IMR-90 (cell line): ENCODE measurements at regions not wholly inside any gene's neighbourhood (a gene's known extent, or its start where the extent isn't known, plus 50 kb on each side); places are given as distances from the start of the nearest gene placed in this dataset.

Experiments
- ATAC-seq: fragments of 200-7000 bp; cut with Tn5 transposase; 2 replicates; pipeline ENCODE4 v1.9.1; 2020; ENCODE audit warnings: low read depth, mild to moderate bottlenecking, moderate library complexity
- BruUV-seq: library from RNA; stranded (reverse); fragments of 400-500 nt; replicated peaks from 2 replicates; lab custom pipeline; 2021; lab: Mats Ljungman, UMichigan
- CTCF ChIA-PET: fragments of 300-600 bp; formaldehyde crosslinking; extraction: SDS; loops from one replicate; lab custom pipeline; 2021; ENCODE audit warnings: antibody characterized with exemption; lab: Yijun Ruan, JAX
- POLR2A ChIA-PET: fragments of 300-600 bp; sonication (Branson Sonifier 250); formaldehyde crosslinking; loops from one replicate; lab custom pipeline; 2022; ENCODE audit warnings: antibody characterized with exemption; ENCODE audit not compliant: unreplicated experiment; lab: Charles Lee
- DNase-seq: peaks from one replicate; pipeline ENCODE4 v3.0.0; 2013
- H2AFZ ChIP-seq: replicated peaks from 2 replicates; pipeline ENCODE3; 2013; ENCODE audit warnings: low read length, mild to moderate bottlenecking; ENCODE audit not compliant: poor library complexity
- H2AK5ac ChIP-seq: 2 replicates; pipeline ENCODE4 v1.6.1; 2013; ENCODE audit warnings: low read depth, low read length, inconsistent platforms
- H2AK9ac ChIP-seq: replicated peaks from 2 replicates; pipeline ENCODE3; 2013; ENCODE audit warnings: mild to moderate bottlenecking, low read depth, low read length, moderate library complexity; ENCODE audit not compliant: poor library complexity
- H2BK120ac ChIP-seq: 2 replicates; pipeline ENCODE4 v1.6.1; 2013; ENCODE audit warnings: low read depth, low read length, inconsistent platforms
- H2BK15ac ChIP-seq: 3 replicates; pipeline ENCODE4 v1.6.1; 2013; ENCODE audit warnings: low read depth, low read length, inconsistent platforms
- H2BK20ac ChIP-seq: 2 replicates; pipeline ENCODE4 v1.6.1; 2013; ENCODE audit warnings: low read depth, mild to moderate bottlenecking, inconsistent platforms, low read length, moderate library complexity
- H2BK5ac ChIP-seq: 2 replicates; pipeline ENCODE4 v1.6.1; 2013; ENCODE audit warnings: mild to moderate bottlenecking, low read depth, low read length, inconsistent platforms; ENCODE audit not compliant: poor library complexity, severe bottlenecking
- H3K14ac ChIP-seq: replicated peaks from 2 replicates; pipeline ENCODE4 v1.6.1; 2013; ENCODE audit warnings: low read depth, low read length, inconsistent platforms
- H3K18ac ChIP-seq: 2 replicates; pipeline ENCODE4 v1.6.1; 2013; ENCODE audit warnings: low read depth, low read length, control low read depth
- H3K23ac ChIP-seq: 2 replicates; pipeline ENCODE4 v1.6.1; 2013; ENCODE audit warnings: low read depth, low read length, inconsistent platforms
- H3K27ac ChIP-seq: 2 replicates; pipeline ENCODE4 v1.5.1; 2013; ENCODE audit warnings: mild to moderate bottlenecking, control low read depth, low read length; ENCODE audit not compliant: insufficient read depth
- H3K27me3 ChIP-seq: 2 replicates; pipeline ENCODE4 v1.6.1; 2013; ENCODE audit warnings: low read length; ENCODE audit not compliant: control insufficient read depth, insufficient read depth
- H3K36me3 ChIP-seq: 2 replicates; pipeline ENCODE4 v1.6.1; 2013; ENCODE audit warnings: low read length, mixed read lengths; ENCODE audit not compliant: control insufficient read depth, insufficient read depth
- H3K4ac ChIP-seq: 2 replicates; pipeline ENCODE4 v1.6.1; 2013; ENCODE audit warnings: low read depth, low read length, inconsistent platforms
- H3K4me1 ChIP-seq: 2 replicates; pipeline ENCODE4 v1.6.1; 2013; ENCODE audit warnings: low read length, mixed read lengths; ENCODE audit not compliant: control insufficient read depth, insufficient read depth
- H3K4me2 ChIP-seq: 2 replicates; pipeline ENCODE4 v1.6.1; 2013; ENCODE audit warnings: low read depth, mild to moderate bottlenecking, control low read depth, low read length, moderate library complexity
- H3K4me3 ChIP-seq: 2 replicates; pipeline ENCODE4 v1.5.1; 2013; ENCODE audit warnings: low read depth, mild to moderate bottlenecking, control low read depth, low read length, moderate library complexity; ENCODE audit not compliant: insufficient read depth
- H3K56ac ChIP-seq: 2 replicates; pipeline ENCODE4 v1.6.1; 2013; ENCODE audit warnings: low read length, inconsistent platforms; ENCODE audit not compliant: insufficient read depth; ENCODE audit errors: extremely low read depth
- H3K79me1 ChIP-seq, 2 experiments: 2 replicates each; pipeline ENCODE4 v1.6.1; 2013; ENCODE audit warnings: low read length in 2 of 2, inconsistent platforms in 1 of 2, low read depth in 1 of 2
- H3K9ac ChIP-seq: 2 replicates; pipeline ENCODE4 v1.6.1; 2013; ENCODE audit warnings: low read depth, low read length, control low read depth
- H3K9me1 ChIP-seq: 2 replicates; pipeline ENCODE4 v1.6.1; 2013; ENCODE audit warnings: low read length, inconsistent platforms; ENCODE audit not compliant: insufficient read depth
- H3K9me3 ChIP-seq: 2 replicates; pipeline ENCODE4 v1.6.1; 2013; ENCODE audit warnings: low read length; ENCODE audit not compliant: control insufficient read depth, insufficient read depth
- H4K20me1 ChIP-seq: 2 replicates; pipeline ENCODE4 v1.6.1; 2013; ENCODE audit warnings: low read length, inconsistent platforms; ENCODE audit not compliant: insufficient read depth
- H4K5ac ChIP-seq: 2 replicates; pipeline ENCODE4 v1.6.1; 2013; ENCODE audit warnings: mild to moderate bottlenecking, low read depth, low read length, control low read depth
- H4K8ac ChIP-seq, 2 experiments: 2 replicates each; pipeline ENCODE4 v1.6.1; 2013; ENCODE audit warnings: low read depth in 2 of 2, low read length in 2 of 2, control low read depth in 1 of 2, inconsistent platforms in 1 of 2
- H4K91ac ChIP-seq: 2 replicates; pipeline ENCODE4 v1.6.1; 2013; ENCODE audit warnings: low read depth, low read length, inconsistent platforms; ENCODE audit not compliant: insufficient read depth
- BHLHE40 ChIP-seq: fragments of 150-350 bp; IDR thresholded peaks from 2 replicates; pipeline ENCODE4 v1.6.1; 2016; ENCODE audit warnings: mild to moderate bottlenecking, low read depth, low read length
- CEBPB ChIP-seq: IDR thresholded peaks from 2 replicates; pipeline ENCODE4 v1.6.1; 2012; ENCODE audit warnings: low read depth, low read length, improper control_type of control experiment
- CHD1 ChIP-seq: IDR thresholded peaks from 2 replicates; pipeline ENCODE4 v1.6.1; 2012; ENCODE audit warnings: low read depth, low read length, improper control_type of control experiment
- CTCF ChIP-seq: conservative IDR thresholded peaks from 2 replicates; pipeline ENCODE4 v1.5.1; 2012; ENCODE audit warnings: mild to moderate bottlenecking, low read depth, low read length, improper control_type of control experiment
- ELK1 ChIP-seq: fragments of 150-350 bp; IDR thresholded peaks from 2 replicates; pipeline ENCODE4 v1.6.1; 2016; ENCODE audit warnings: low read depth, mild to moderate bottlenecking, low read length, moderate library complexity, borderline replicate concordance
- FOS ChIP-seq: fragments of 150-350 bp; IDR thresholded peaks from 2 replicates; pipeline ENCODE4 v1.6.1; 2016; ENCODE audit warnings: low read depth, low read length
- MAFK ChIP-seq: IDR thresholded peaks from 2 replicates; pipeline ENCODE4 v1.6.1; 2012; ENCODE audit warnings: low read depth, low read length, improper control_type of control experiment
- MAZ ChIP-seq: IDR thresholded peaks from 2 replicates; pipeline ENCODE4 v1.6.1; 2012; ENCODE audit warnings: low read depth, mild to moderate bottlenecking, low read length, improper control_type of control experiment, moderate library complexity, borderline replicate concordance
- MXI1 ChIP-seq: IDR thresholded peaks from 2 replicates; pipeline ENCODE4 v1.6.1; 2012; ENCODE audit warnings: low read depth, mild to moderate bottlenecking, low read length, moderate library complexity, borderline replicate concordance
- NFE2L2 ChIP-seq: fragments of 150-350 bp; IDR thresholded peaks from 2 replicates; pipeline ENCODE4 v1.6.1; 2016; ENCODE audit warnings: low read depth, mild to moderate bottlenecking, low read length
- POLR2A ChIP-seq: IDR thresholded peaks from 2 replicates; pipeline ENCODE4 v1.6.1; 2012; ENCODE audit warnings: mild to moderate bottlenecking, low read depth, low read length
- RAD21 ChIP-seq: IDR thresholded peaks from 2 replicates; pipeline ENCODE4 v1.6.1; 2012; ENCODE audit warnings: low read length, improper control_type of control experiment
- RCOR1 ChIP-seq: IDR thresholded peaks from 2 replicates; pipeline ENCODE4 v1.6.1; 2012; ENCODE audit warnings: mild to moderate bottlenecking, low read length, improper control_type of control experiment; ENCODE audit not compliant: insufficient replicate concordance
- RFX5 ChIP-seq: IDR thresholded peaks from 2 replicates; pipeline ENCODE4 v1.8.0; 2012; ENCODE audit warnings: low read depth, mild to moderate bottlenecking, low read length, moderate library complexity
- SMC3 ChIP-seq: fragments of 150-350 bp; IDR thresholded peaks from 2 replicates; pipeline ENCODE4 v1.6.1; 2016; ENCODE audit warnings: low read depth, mild to moderate bottlenecking, antibody characterized with exemption, low read length, moderate library complexity
- WGBS, 2 experiments: methylation state at CpG; one replicate each; pipeline versions ENCODE4 v1.1.5 to v1.1.7; 2013; ENCODE audit warnings: missing lambda C conversion rate in 2 of 2; ENCODE audit not compliant: insufficient read length in 1 of 2; ENCODE audit errors: extremely low coverage in 2 of 2; 5-methylcytosine and 5-hydroxymethylcytosine counted together
- dilution Hi-C: fragments of 300-500 bp; cut with HindIII; formaldehyde crosslinking; loops from one replicate; pipeline ENCODE4 v1.14.3; 2018; ENCODE audit warnings: low sequenced_read_pairs; ENCODE audit not compliant: unreplicated experiment
- in situ Hi-C: fragments of 300-500 bp; cut with MboI; formaldehyde crosslinking; loops from 3 replicates; pipeline ENCODE4 v1.14.3; 2019; ENCODE audit warnings: low sequenced_read_pairs, inconsistent platforms, mixed read lengths
- intact Hi-C: fragments of 100-400 bp; cut with micrococcal nuclease; formaldehyde crosslinking; loops from 2 replicates; pipeline ENCODE4 v1.10.0; 2022
- TF ChIP-seq, protein P1 (sequence below): fragments of 150-350 bp; IDR thresholded peaks from 2 replicates; pipeline ENCODE4 v1.6.1; 2017; ENCODE audit warnings: mild to moderate bottlenecking, antibody characterized with exemption, low read length, low read depth

DNA sequence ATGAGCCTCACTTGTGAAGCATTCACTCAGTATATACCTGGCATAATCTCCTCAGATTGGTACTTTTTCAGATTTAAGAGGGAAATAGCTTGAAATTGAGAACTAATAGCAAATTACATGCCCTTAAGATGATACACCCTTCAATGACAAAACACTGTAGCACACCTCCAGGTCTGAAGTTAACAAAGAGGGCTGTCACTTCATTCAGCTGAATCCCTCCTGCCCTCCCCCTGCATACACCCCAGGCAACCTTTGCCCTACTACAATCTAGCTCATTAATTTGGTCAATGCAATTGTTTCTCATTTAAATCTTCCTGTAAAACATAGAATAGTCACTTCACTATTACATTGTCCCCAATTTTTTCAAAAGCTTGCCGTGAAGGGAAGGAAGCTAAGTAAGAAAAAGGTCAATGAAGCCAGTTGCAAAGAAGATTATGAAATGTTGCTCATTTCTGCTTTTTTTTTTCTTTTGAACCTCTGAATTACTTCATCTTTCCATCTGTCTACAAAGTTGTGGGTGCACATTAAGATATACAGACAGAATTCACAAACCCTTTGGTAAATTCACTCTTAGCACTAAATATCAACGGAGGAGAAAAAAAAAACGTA is 294.8 kb upstream of the PTGER4 start:
- no peak for ATAC-seq
- H2BK20ac ChIP-seq: peak overlapping the region; percentile 36; the same call in 1 of the 2 replicates
- H3K27ac ChIP-seq: no peak overlapping the region
- no peak for TF ChIP-seq RAD21
- no peak for TF ChIP-seq NFE2L2
- TF ChIP-seq SMC3: no peak
- TF ChIP-seq POLR2A: no peak
- TF ChIP-seq MAFK: no peak
- TF ChIP-seq CHD1: no peak
- TF ChIP-seq RFX5: no peak
- no peak for TF ChIP-seq MAZ
- TF ChIP-seq RCOR1: no peak
- TF ChIP-seq, protein P1, sequence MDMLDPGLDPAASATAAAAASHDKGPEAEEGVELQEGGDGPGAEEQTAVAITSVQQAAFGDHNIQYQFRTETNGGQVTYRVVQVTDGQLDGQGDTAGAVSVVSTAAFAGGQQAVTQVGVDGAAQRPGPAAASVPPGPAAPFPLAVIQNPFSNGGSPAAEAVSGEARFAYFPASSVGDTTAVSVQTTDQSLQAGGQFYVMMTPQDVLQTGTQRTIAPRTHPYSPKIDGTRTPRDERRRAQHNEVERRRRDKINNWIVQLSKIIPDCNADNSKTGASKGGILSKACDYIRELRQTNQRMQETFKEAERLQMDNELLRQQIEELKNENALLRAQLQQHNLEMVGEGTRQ: no peak
- TF ChIP-seq CEBPB: no peak
- TF ChIP-seq MXI1: no peak
- no peak for TF ChIP-seq CTCF
- no peak for TF ChIP-seq ELK1
- TF ChIP-seq FOS: no peak
- TF ChIP-seq BHLHE40: no peak
- peaks cover 3% of the 10 kb centered on the region; the same call in 1 of the 2 replicates for H3K9me1 ChIP-seq
- H4K5ac ChIP-seq: no peak overlapping the region
- no peaks in the 10 kb centered on the region for H3K27me3 ChIP-seq
- H3K4me3 ChIP-seq: no peak overlapping the region
- no peak overlapping the region for H3K4me2 ChIP-seq
- peak overlapping the region; percentile 10; the same call in 1 of the 2 replicates for H3K4ac ChIP-seq
- H3K79me1 ChIP-seq: no peaks in the 10 kb centered on the region
- in situ Hi-C loops: no loop called here
- H4K8ac ChIP-seq: no peak overlapping the region
- no peak overlapping the region for H3K56ac ChIP-seq
- H3K23ac ChIP-seq: no peak overlapping the region
- ChIA-PET CTCF (interaction anchor here (0.6 kb wide), 1 partner anchor 352 kb away, joined by 3 read pairs; no protein-coding TSS in a partner anchor), POLR2A (no interaction called here)
- H3K18ac ChIP-seq: peak overlapping the region; percentile 41; the same call in 1 of the 2 replicates
- H2AK5ac ChIP-seq: no peak overlapping the region
- no peaks in the 10 kb centered on the region for H3K9me3 ChIP-seq
- dilution Hi-C loops: no loop called here
- H2AFZ ChIP-seq: no peak overlapping the region
- no peak overlapping the region; the same call in 1 of the 2 replicates for H3K14ac ChIP-seq
- H2BK5ac ChIP-seq: no peak overlapping the region
- H4K91ac ChIP-seq: no peak overlapping the region
- H2BK15ac ChIP-seq: no peak overlapping the region
- no peaks in the 10 kb centered on the region for H3K36me3 ChIP-seq
- H3K4me1 ChIP-seq: peaks cover 9% of the 10 kb centered on the region
- no peak overlapping the region for H2AK9ac ChIP-seq
- intact Hi-C loops: loop anchor here (2.0 to 5.0 kb wide), 2 partner anchors 187 to 294 kb away; partner anchors contain the start of gene PTGER4
- H4K20me1 ChIP-seq: no peaks in the 10 kb centered on the region
- DNase-seq: no peak
- 0 out of 2 replicates have a peak overlapping the region, but pooled peaks have one; percentile 28 for H2BK120ac ChIP-seq
- BruUV-seq: no TSS peak
- H3K9ac ChIP-seq: no peak overlapping the region
- no CpG with 5 or more reads among the region's 3 CpGs for WGBS, 2 experiments
